AG04450 (cell line): ENCODE measurements at regions not wholly inside any gene's neighbourhood (a gene's known extent, or its start where the extent isn't known, plus 50 kb on each side); places are given as distances from the start of the nearest gene placed in this dataset.

Experiments used
- CTCF ChIA-PET: fragments of 300-600, 350-600 bp; formaldehyde crosslinking; extraction: SDS; loops from one replicate; lab custom pipeline; 2022; ENCODE audit warnings: antibody characterized with exemption, inconsistent platforms; lab: Charles Lee
- POLR2A ChIA-PET: fragments of 350-600 bp; formaldehyde crosslinking; extraction: SDS; loops from one replicate; lab custom pipeline; 2021; ENCODE audit warnings: antibody characterized with exemption, inconsistent platforms; lab: Yijun Ruan, JAX
- DNase-seq: peaks from one replicate; pipeline ENCODE4 v3.0.0-alpha.2; 2011; ENCODE audit warnings: low read depth, low spot score
- H3K27ac ChIP-seq: one replicate; pipeline ENCODE4 v1.5.1; 2012; ENCODE audit warnings: low read depth, low read length, control low read depth
- H3K27me3 ChIP-seq: one replicate; pipeline ENCODE4 v1.6.0; 2012; ENCODE audit warnings: low read length; ENCODE audit not compliant: control insufficient read depth, insufficient read depth
- H3K4me3 ChIP-seq: 2 replicates; pipeline ENCODE4 v1.5.1; 2011; ENCODE audit warnings: mild to moderate bottlenecking, low read depth, low read length, control low read depth
- H3K9me3 ChIP-seq: 2 replicates; pipeline ENCODE4 v1.5.1; 2012; ENCODE audit warnings: low read length; ENCODE audit not compliant: control insufficient read depth, insufficient read depth
- CTCF ChIP-seq: IDR thresholded peaks from 2 replicates; pipeline ENCODE4 v1.5.1; 2011; ENCODE audit warnings: low read depth, low read length, control low read depth, inconsistent platforms

- CTCF ChIA-PET = no interaction called here
- Histone ChIP-seq H3K27ac (no peak overlapping the region), H3K9me3 (no peaks in the 10 kb centered on the region), H3K4me3 (no peak overlapping the region), H3K27me3 (no peaks in the 10 kb centered on the region)
- POLR2A ChIA-PET = no interaction called here
- DNase-seq = no peak
- TF ChIP-seq CTCF = no peak
Observed at GRCh38 chrX:39445336-39445735, 644.1 kb downstream of the MID1IP1 start.

- ChIA-PET POLR2A (no interaction called here), CTCF (interaction anchor here (0.6 kb wide), 1 partner anchor 60 kb away, joined by 4 read pairs; no protein-coding TSS in a partner anchor)
- DNase-seq = no peak
- H3K27me3 ChIP-seq = no peaks in the 10 kb centered on the region
- H3K27ac ChIP-seq = no peak overlapping the region
- H3K4me3 ChIP-seq = no peak overlapping the region
- TF ChIP-seq CTCF = no peak
- H3K9me3 ChIP-seq = no peaks in the 10 kb centered on the region
Observed at GRCh38 chrX:39449352-39449751, 648.1 kb downstream of the MID1IP1 start.

- ChIA-PET POLR2A (no interaction called here), CTCF (interaction anchor here (0.6 kb wide), 1 partner anchor 59 kb away, joined by 4 read pairs; no protein-coding TSS in a partner anchor)
- no peak overlapping the region for H3K4me3 ChIP-seq
- H3K9me3 ChIP-seq = no peaks in the 10 kb centered on the region
- H3K27ac ChIP-seq = no peak overlapping the region
- no peak for TF ChIP-seq CTCF
- H3K27me3 ChIP-seq = no peaks in the 10 kb centered on the region
- DNase-seq = no peak
Observed at GRCh38 chrX:39450234-39450977, 647.4 kb downstream of the BCOR start.

GRCh38 chrX:39451046-39451445, 646.7 kb downstream of the BCOR start:
- Histone ChIP-seq H3K9me3 (no peaks in the 10 kb centered on the region), H3K27me3 (no peaks in the 10 kb centered on the region), H3K4me3 (no peak overlapping the region), H3K27ac (no peak overlapping the region)
- ChIA-PET CTCF (no interaction called here), POLR2A (no interaction called here)
- DNase-seq = no peak
- no peak for TF ChIP-seq CTCF

- DNase-seq = no peak
- Histone ChIP-seq H3K27me3 (no peaks in the 10 kb centered on the region), H3K27ac (no peak overlapping the region), H3K9me3 (no peaks in the 10 kb centered on the region), H3K4me3 (no peak overlapping the region)
- no peak for TF ChIP-seq CTCF
- ChIA-PET CTCF (no interaction called here), POLR2A (no interaction called here)
Observed at GRCh38 chrX:39452401-39452800, 645.4 kb downstream of the BCOR start.
